GM23338 (cell line): ENCODE measurements at regions not wholly inside any gene's neighbourhood (a gene's known extent, or its start where the extent isn't known, plus 50 kb on each side); places are given as distances from the start of the nearest gene placed in this dataset.

Source experiments
- ATAC-seq: fragments of 200-7000 bp; cut with Tn5 transposase; 3 replicates; pipeline ENCODE4 v1.9.1; 2020
- DNase-seq: peaks from one replicate; pipeline ENCODE4 v3.0.0-alpha.2; 2015; ENCODE audit warnings: low spot score
- H2AFZ ChIP-seq: fragments of 200-600 bp; sonication (generic); 2 replicates; pipeline ENCODE4 v1.8.0; 2016; ENCODE audit warnings: antibody characterized with exemption, mild to moderate bottlenecking, moderate library complexity
- H3F3A ChIP-seq: fragments of 200-600 bp; sonication (generic); replicated peaks from 2 replicates; pipeline ENCODE4 v1.8.0; 2017; ENCODE audit warnings: antibody characterized with exemption, mixed run types, low read depth
- H3K27ac ChIP-seq: fragments of 200-600 bp; sonication (generic); 2 replicates; pipeline ENCODE4 v1.6.1; 2016; ENCODE audit warnings: low read depth
- H3K27me3 ChIP-seq: fragments of 200-600 bp; sonication (generic); 2 replicates; pipeline ENCODE4 v1.8.0; 2016; ENCODE audit warnings: mild to moderate bottlenecking, mixed run types, moderate library complexity; ENCODE audit not compliant: insufficient read depth
- H3K36me3 ChIP-seq: fragments of 200-600 bp; sonication (generic); 2 replicates; pipeline ENCODE4 v1.8.0; 2016; ENCODE audit warnings: mild to moderate bottlenecking; ENCODE audit not compliant: insufficient read depth
- H3K4me1 ChIP-seq: fragments of 200-600 bp; sonication (generic); 2 replicates; pipeline ENCODE4 v1.8.0; 2016; ENCODE audit warnings: mild to moderate bottlenecking, moderate library complexity; ENCODE audit not compliant: insufficient read depth
- H3K4me2 ChIP-seq: fragments of 200-600 bp; sonication (generic); 2 replicates; pipeline ENCODE4 v1.7.1; 2017; ENCODE audit warnings: mixed run types
- H3K4me3 ChIP-seq: fragments of 200-600 bp; sonication (generic); 2 replicates; pipeline ENCODE4 v1.6.1; 2016; ENCODE audit warnings: mixed run types
- H3K79me2 ChIP-seq: fragments of 200-600 bp; sonication (generic); replicated peaks from 2 replicates; pipeline ENCODE4 v1.8.0; 2017; ENCODE audit warnings: mild to moderate bottlenecking; ENCODE audit not compliant: insufficient read depth
- H3K9me2 ChIP-seq: fragments of 200-600 bp; sonication (generic); 2 replicates; pipeline ENCODE4 v1.8.0; 2017; ENCODE audit not compliant: insufficient read depth
- H4K20me1 ChIP-seq: fragments of 200-600 bp; sonication (generic); replicated peaks from 2 replicates; pipeline ENCODE4 v1.8.0; 2017; ENCODE audit warnings: mild to moderate bottlenecking; ENCODE audit not compliant: insufficient read depth
- H3K27ac Mint-ChIP-seq: 2 replicates; pipeline ENCODE4 v1.8.0; 2020; ENCODE audit warnings: inconsistent platforms, mild to moderate bottlenecking, moderate library complexity, mixed read lengths
- H3K27me3 Mint-ChIP-seq: 3 replicates; pipeline ENCODE4 v1.8.0; 2022; ENCODE audit warnings: low read depth, mild to moderate bottlenecking, moderate library complexity, mixed read lengths, inconsistent platforms; ENCODE audit not compliant: insufficient read depth, poor library complexity
- H3K36me3 Mint-ChIP-seq: 3 replicates; pipeline ENCODE4 v1.8.0; 2021; ENCODE audit warnings: low read depth, mild to moderate bottlenecking, inconsistent platforms, moderate library complexity, mixed read lengths
- H3K4me1 Mint-ChIP-seq: 3 replicates; pipeline ENCODE4 v1.8.0; 2020; ENCODE audit warnings: mild to moderate bottlenecking, inconsistent platforms, mixed read lengths
- H3K4me3 Mint-ChIP-seq: 3 replicates; pipeline ENCODE4 v1.8.0; 2021; ENCODE audit warnings: moderate library complexity, mild to moderate bottlenecking, inconsistent platforms, mixed read lengths
- H3K9me3 Mint-ChIP-seq: 3 replicates; pipeline ENCODE4 v1.8.0; 2020; ENCODE audit warnings: moderate library complexity, mild to moderate bottlenecking, inconsistent platforms, mixed read lengths
- CREB1 ChIP-seq: fragments of 250-450 bp; sonication (Bioruptor Pico); IDR thresholded peaks from 2 replicates; pipeline ENCODE4 v1.5.0; 2020; ENCODE audit warnings: low read depth, mild to moderate bottlenecking, moderate library complexity
- EZH2 ChIP-seq: fragments of 200-600 bp; sonication (generic); IDR thresholded peaks from one replicate; pipeline ENCODE4 v1.8.0; 2017; ENCODE audit warnings: antibody characterized with exemption, mild to moderate bottlenecking, low read depth; ENCODE audit not compliant: unreplicated experiment
- EZH2phosphoT487 ChIP-seq: fragments of 200-600 bp; sonication (generic); IDR thresholded peaks from one replicate; pipeline ENCODE4 v1.8.1; 2018; ENCODE audit warnings: antibody characterized with exemption; ENCODE audit not compliant: unreplicated experiment
- JUNB ChIP-seq: IDR thresholded peaks from one replicate; pipeline ENCODE4 v1.6.1; 2016; ENCODE audit warnings: antibody characterized with exemption; ENCODE audit not compliant: unreplicated experiment
- NANOG ChIP-seq: IDR thresholded peaks from 2 replicates; pipeline ENCODE4 v1.6.1; 2016; ENCODE audit warnings: antibody characterized with exemption, borderline replicate concordance
- POLR2AphosphoS5 ChIP-seq: IDR thresholded peaks from 2 replicates; pipeline ENCODE4 v1.6.1; 2016; ENCODE audit warnings: antibody characterized with exemption, low read depth
- STAT1 ChIP-seq: IDR thresholded peaks from one replicate; pipeline ENCODE4 v1.6.1; 2016; ENCODE audit warnings: antibody characterized with exemption; ENCODE audit not compliant: unreplicated experiment
- ZNF114 ChIP-seq: fragments of 250-450 bp; sonication (Bioruptor Pico); IDR thresholded peaks from 2 replicates; pipeline ENCODE4 v1.5.0; 2020; ENCODE audit warnings: mild to moderate bottlenecking, moderate library complexity
- ZNF331 ChIP-seq: fragments of 250-450 bp; sonication (Bioruptor Pico); IDR thresholded peaks from 2 replicates; pipeline ENCODE4 v1.5.0; 2020; ENCODE audit warnings: low read depth, mild to moderate bottlenecking, moderate library complexity
- TF ChIP-seq, protein P1 (sequence below), 2 experiments: fragments of 200-600 bp in 1 of 2; sonication (generic) in 1 of 2; conservative IDR thresholded peaks; 2 replicates each; pipeline versions ENCODE4 v1.5.1 to v1.6.1; 2016 to 2017; ENCODE audit warnings: antibody characterized with exemption in 2 of 2, low read depth in 2 of 2, mild to moderate bottlenecking in 2 of 2, moderate library complexity in 1 of 2
- TF ChIP-seq, protein P2 (sequence below): IDR thresholded peaks from 2 replicates; pipeline ENCODE4 v1.6.1; 2016; ENCODE audit warnings: antibody characterized with exemption
- TF ChIP-seq, protein P3 (sequence below): fragments of 250-450 bp; sonication (Bioruptor Pico); IDR thresholded peaks from 2 replicates; pipeline ENCODE4 v1.5.0; 2020; ENCODE audit warnings: mild to moderate bottlenecking, moderate library complexity
- TF ChIP-seq, protein P4 (sequence below): IDR thresholded peaks from one replicate; pipeline ENCODE4 v1.6.1; 2018; ENCODE audit warnings: antibody characterized with exemption; ENCODE audit not compliant: unreplicated experiment

DNA sequence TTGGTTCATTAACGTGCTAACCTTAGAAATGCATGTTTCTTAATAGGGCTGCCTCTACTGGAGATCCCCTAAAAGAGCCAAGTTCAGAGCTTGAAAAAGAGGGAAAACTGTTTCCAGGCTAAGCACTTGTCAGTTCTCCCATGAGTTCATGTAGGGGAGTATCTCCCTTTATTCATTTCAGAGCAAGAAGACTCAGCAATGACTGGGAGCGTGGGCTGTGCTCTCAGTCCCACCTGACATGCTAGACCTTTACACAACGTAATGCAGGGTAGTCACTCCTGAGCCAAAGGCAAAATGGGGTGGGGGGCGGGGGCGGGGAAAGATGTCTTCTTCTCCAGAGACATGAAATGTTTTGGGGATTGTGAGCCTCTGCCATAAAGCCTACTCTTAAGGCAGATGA, 420.1 kb upstream of the MCTP2 start:
- Histone ChIP-seq H3F3A (no peaks in the 10 kb centered on the region), H3K4me3 (no peak overlapping the region), H3K36me3 (no peaks in the 10 kb centered on the region), H3K27me3 (no peaks in the 10 kb centered on the region), H3K27ac (no peak overlapping the region), H3K79me2 (no peaks in the 10 kb centered on the region), H4K20me1 (no peaks in the 10 kb centered on the region), H3K4me1 (no peaks in the 10 kb centered on the region; the same call in 1 of the 2 replicates), H2AFZ (no peak overlapping the region), H3K4me2 (no peak overlapping the region), H3K9me2 (no peaks in the 10 kb centered on the region)
- no peak for ATAC-seq
- no peaks in the 10 kb centered on the region for H3K27me3 Mint-ChIP-seq
- no peak overlapping the region for H3K4me3 Mint-ChIP-seq
- DNase-seq = no peak
- H3K36me3 Mint-ChIP-seq = no peaks in the 10 kb centered on the region
- H3K27ac Mint-ChIP-seq = no peak overlapping the region
- TF ChIP-seq, protein P1, sequence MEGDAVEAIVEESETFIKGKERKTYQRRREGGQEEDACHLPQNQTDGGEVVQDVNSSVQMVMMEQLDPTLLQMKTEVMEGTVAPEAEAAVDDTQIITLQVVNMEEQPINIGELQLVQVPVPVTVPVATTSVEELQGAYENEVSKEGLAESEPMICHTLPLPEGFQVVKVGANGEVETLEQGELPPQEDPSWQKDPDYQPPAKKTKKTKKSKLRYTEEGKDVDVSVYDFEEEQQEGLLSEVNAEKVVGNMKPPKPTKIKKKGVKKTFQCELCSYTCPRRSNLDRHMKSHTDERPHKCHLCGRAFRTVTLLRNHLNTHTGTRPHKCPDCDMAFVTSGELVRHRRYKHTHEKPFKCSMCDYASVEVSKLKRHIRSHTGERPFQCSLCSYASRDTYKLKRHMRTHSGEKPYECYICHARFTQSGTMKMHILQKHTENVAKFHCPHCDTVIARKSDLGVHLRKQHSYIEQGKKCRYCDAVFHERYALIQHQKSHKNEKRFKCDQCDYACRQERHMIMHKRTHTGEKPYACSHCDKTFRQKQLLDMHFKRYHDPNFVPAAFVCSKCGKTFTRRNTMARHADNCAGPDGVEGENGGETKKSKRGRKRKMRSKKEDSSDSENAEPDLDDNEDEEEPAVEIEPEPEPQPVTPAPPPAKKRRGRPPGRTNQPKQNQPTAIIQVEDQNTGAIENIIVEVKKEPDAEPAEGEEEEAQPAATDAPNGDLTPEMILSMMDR (conservative IDR thresholded peaks at IDR 0.05; ENCODE audit: low read depth in 2 of 2) = no peak
- no peak for TF ChIP-seq STAT1
- no peak for TF ChIP-seq EZH2phosphoT487
- TF ChIP-seq, protein P2, sequence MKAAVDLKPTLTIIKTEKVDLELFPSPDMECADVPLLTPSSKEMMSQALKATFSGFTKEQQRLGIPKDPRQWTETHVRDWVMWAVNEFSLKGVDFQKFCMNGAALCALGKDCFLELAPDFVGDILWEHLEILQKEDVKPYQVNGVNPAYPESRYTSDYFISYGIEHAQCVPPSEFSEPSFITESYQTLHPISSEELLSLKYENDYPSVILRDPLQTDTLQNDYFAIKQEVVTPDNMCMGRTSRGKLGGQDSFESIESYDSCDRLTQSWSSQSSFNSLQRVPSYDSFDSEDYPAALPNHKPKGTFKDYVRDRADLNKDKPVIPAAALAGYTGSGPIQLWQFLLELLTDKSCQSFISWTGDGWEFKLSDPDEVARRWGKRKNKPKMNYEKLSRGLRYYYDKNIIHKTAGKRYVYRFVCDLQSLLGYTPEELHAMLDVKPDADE = no peak
- TF ChIP-seq JUNB = no peak
- no peak for TF ChIP-seq CREB1 (CRISPR knock-in tag)
- TF ChIP-seq, protein P3, sequence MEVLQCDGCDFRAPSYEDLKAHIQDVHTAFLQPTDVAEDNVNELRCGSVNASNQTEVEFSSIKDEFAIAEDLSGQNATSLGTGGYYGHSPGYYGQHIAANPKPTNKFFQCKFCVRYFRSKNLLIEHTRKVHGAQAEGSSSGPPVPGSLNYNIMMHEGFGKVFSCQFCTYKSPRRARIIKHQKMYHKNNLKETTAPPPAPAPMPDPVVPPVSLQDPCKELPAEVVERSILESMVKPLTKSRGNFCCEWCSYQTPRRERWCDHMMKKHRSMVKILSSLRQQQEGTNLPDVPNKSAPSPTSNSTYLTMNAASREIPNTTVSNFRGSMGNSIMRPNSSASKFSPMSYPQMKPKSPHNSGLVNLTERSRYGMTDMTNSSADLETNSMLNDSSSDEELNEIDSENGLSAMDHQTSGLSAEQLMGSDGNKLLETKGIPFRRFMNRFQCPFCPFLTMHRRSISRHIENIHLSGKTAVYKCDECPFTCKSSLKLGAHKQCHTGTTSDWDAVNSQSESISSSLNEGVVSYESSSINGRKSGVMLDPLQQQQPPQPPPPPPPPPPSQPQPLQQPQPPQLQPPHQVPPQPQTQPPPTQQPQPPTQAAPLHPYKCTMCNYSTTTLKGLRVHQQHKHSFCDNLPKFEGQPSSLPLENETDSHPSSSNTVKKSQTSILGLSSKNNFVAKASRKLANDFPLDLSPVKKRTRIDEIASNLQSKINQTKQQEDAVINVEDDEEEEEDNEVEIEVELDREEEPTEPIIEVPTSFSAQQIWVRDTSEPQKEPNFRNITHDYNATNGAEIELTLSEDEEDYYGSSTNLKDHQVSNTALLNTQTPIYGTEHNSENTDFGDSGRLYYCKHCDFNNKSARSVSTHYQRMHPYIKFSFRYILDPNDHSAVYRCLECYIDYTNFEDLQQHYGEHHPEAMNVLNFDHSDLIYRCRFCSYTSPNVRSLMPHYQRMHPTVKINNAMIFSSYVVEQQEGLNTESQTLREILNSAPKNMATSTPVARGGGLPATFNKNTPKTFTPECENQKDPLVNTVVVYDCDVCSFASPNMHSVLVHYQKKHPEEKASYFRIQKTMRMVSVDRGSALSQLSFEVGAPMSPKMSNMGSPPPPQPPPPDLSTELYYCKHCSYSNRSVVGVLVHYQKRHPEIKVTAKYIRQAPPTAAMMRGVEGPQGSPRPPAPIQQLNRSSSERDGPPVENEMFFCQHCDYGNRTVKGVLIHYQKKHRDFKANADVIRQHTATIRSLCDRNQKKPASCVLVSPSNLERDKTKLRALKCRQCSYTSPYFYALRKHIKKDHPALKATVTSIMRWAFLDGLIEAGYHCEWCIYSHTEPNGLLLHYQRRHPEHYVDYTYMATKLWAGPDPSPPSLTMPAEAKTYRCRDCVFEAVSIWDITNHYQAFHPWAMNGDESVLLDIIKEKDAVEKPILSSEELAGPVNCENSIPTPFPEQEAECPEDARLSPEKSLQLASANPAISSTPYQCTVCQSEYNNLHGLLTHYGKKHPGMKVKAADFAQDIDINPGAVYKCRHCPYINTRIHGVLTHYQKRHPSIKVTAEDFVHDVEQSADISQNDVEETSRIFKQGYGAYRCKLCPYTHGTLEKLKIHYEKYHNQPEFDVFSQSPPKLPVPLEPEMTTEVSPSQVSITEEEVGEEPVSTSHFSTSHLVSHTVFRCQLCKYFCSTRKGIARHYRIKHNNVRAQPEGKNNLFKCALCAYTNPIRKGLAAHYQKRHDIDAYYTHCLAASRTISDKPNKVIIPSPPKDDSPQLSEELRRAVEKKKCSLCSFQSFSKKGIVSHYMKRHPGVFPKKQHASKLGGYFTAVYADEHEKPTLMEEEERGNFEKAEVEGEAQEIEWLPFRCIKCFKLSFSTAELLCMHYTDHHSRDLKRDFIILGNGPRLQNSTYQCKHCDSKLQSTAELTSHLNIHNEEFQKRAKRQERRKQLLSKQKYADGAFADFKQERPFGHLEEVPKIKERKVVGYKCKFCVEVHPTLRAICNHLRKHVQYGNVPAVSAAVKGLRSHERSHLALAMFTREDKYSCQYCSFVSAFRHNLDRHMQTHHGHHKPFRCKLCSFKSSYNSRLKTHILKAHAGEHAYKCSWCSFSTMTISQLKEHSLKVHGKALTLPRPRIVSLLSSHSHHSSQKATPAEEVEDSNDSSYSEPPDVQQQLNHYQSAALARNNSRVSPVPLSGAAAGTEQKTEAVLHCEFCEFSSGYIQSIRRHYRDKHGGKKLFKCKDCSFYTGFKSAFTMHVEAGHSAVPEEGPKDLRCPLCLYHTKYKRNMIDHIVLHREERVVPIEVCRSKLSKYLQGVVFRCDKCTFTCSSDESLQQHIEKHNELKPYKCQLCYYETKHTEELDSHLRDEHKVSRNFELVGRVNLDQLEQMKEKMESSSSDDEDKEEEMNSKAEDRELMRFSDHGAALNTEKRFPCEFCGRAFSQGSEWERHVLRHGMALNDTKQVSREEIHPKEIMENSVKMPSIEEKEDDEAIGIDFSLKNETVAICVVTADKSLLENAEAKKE (CRISPR knock-in tag) = no peak
- no peak for TF ChIP-seq ZNF114 (CRISPR knock-in tag)
- no peak for TF ChIP-seq POLR2AphosphoS5
- no peak for TF ChIP-seq ZNF331 (CRISPR knock-in tag)
- TF ChIP-seq, protein P4, sequence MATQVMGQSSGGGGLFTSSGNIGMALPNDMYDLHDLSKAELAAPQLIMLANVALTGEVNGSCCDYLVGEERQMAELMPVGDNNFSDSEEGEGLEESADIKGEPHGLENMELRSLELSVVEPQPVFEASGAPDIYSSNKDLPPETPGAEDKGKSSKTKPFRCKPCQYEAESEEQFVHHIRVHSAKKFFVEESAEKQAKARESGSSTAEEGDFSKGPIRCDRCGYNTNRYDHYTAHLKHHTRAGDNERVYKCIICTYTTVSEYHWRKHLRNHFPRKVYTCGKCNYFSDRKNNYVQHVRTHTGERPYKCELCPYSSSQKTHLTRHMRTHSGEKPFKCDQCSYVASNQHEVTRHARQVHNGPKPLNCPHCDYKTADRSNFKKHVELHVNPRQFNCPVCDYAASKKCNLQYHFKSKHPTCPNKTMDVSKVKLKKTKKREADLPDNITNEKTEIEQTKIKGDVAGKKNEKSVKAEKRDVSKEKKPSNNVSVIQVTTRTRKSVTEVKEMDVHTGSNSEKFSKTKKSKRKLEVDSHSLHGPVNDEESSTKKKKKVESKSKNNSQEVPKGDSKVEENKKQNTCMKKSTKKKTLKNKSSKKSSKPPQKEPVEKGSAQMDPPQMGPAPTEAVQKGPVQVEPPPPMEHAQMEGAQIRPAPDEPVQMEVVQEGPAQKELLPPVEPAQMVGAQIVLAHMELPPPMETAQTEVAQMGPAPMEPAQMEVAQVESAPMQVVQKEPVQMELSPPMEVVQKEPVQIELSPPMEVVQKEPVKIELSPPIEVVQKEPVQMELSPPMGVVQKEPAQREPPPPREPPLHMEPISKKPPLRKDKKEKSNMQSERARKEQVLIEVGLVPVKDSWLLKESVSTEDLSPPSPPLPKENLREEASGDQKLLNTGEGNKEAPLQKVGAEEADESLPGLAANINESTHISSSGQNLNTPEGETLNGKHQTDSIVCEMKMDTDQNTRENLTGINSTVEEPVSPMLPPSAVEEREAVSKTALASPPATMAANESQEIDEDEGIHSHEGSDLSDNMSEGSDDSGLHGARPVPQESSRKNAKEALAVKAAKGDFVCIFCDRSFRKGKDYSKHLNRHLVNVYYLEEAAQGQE = no peak
- no peak for TF ChIP-seq NANOG
- no peak for TF ChIP-seq EZH2
- H3K9me3 Mint-ChIP-seq = no peaks in the 10 kb centered on the region
- peaks cover 7% of the 10 kb centered on the region for H3K4me1 Mint-ChIP-seq
